B cell (primary cell): ENCODE measurements at regions not wholly inside any gene's neighbourhood (a gene's known extent, or its start where the extent isn't known, plus 50 kb on each side); places are given as distances from the start of the nearest gene placed in this dataset.

ENCODE experiments used
- ATAC-seq: fragments of 200-7000 bp; cut with Tn5 transposase; one replicate; pipeline ENCODE4 v1.10.0; 2021; ENCODE audit warnings: low read depth, mild to moderate bottlenecking, moderate number of reproducible peaks, moderate library complexity
- CTCF ChIA-PET: fragments of 350-600 bp; sonication (Branson Sonifier 250); formaldehyde crosslinking; loops from one replicate; lab custom pipeline; 2021; ENCODE audit warnings: antibody characterized with exemption, inconsistent platforms; lab: Charles Lee
- POLR2A ChIA-PET: fragments of 350-600 bp; sonication (Branson Sonifier 250); formaldehyde crosslinking; loops from one replicate; lab custom pipeline; 2021; ENCODE audit warnings: antibody characterized with exemption; lab: Charles Lee
- DNase-seq: peaks from one replicate; pipeline ENCODE4 v3.0.0; 2013
- H2AFZ ChIP-seq: 2 replicates; pipeline ENCODE4 v1.6.1; 2012; ENCODE audit warnings: mild to moderate bottlenecking, low read depth, low read length; ENCODE audit not compliant: insufficient read depth, poor library complexity, severe bottlenecking
- H3K27ac ChIP-seq, 2 donors: 1 replicate in 1 of 2; 2 replicates in 1 of 2; pipeline ENCODE4 v1.5.1; 2012 to 2013; ENCODE audit warnings: low read length in 2 of 2, mild to moderate bottlenecking in 2 of 2, moderate library complexity in 1 of 2
- H3K27me3 ChIP-seq, 4 experiments: fragments of 200-600 bp in 1 of 4; sonication (generic) in 1 of 4; replicated peaks in 1 of 4; 1 replicate in 2 of 4; 2 replicates in 2 of 4; pipeline versions ENCODE4 v1.6.1 to v1.7.0; 2013 to 2016; ENCODE audit warnings: low read length in 3 of 4, mild to moderate bottlenecking in 2 of 4, mixed read lengths in 1 of 4, moderate library complexity in 1 of 4; ENCODE audit not compliant: insufficient read depth in 4 of 4, control insufficient read depth in 3 of 4; ENCODE audit errors: control extremely low read depth in 1 of 4
- H3K36me3 ChIP-seq, 2 experiments: replicated peaks in 1 of 2; 1 replicate in 1 of 2; 2 replicates in 1 of 2; pipeline versions ENCODE4 v1.6.1 to v1.7.1; 2013; ENCODE audit warnings: low read length in 1 of 2; ENCODE audit not compliant: insufficient read depth in 2 of 2, control insufficient read depth in 1 of 2; ENCODE audit errors: control extremely low read depth in 1 of 2, extremely low read depth in 1 of 2
- H3K4me1 ChIP-seq, 2 donors: fragments of 200-600 bp in 1 of 2; sonication (generic) in 1 of 2; 1 replicate in 1 of 2; 2 replicates in 1 of 2; pipeline versions ENCODE4 v1.5.1 to v1.6.1; 2013 to 2017; ENCODE audit warnings: low read length in 2 of 2; ENCODE audit not compliant: control insufficient read depth in 2 of 2, insufficient read depth in 2 of 2
- H3K4me2 ChIP-seq: replicated peaks from 2 replicates; pipeline ENCODE3; 2012; ENCODE audit warnings: mild to moderate bottlenecking, low read depth, low read length; ENCODE audit not compliant: poor library complexity, severe bottlenecking
- H3K4me3 ChIP-seq, 5 experiments: fragments of 200-600 bp in 1 of 5; sonication (generic) in 1 of 5; 1 replicate in 3 of 5; 2 replicates in 2 of 5; pipeline versions ENCODE4 v1.5.1 to v1.7.0; 2011 to 2016; ENCODE audit warnings: low read length in 4 of 5, mild to moderate bottlenecking in 4 of 5, low read depth in 2 of 5, control low read depth in 1 of 5, moderate library complexity in 1 of 5; ENCODE audit not compliant: insufficient read depth in 1 of 5; ENCODE audit errors: control extremely low read depth in 1 of 5, extremely low read depth in 1 of 5
- H3K79me2 ChIP-seq: fragments of 200-600 bp; sonication (generic); one replicate; pipeline ENCODE4 v1.6.0; 2016; ENCODE audit warnings: low read length; ENCODE audit not compliant: control insufficient read depth, insufficient read depth
- H3K9ac ChIP-seq: fragments of 200-600 bp; sonication (generic); 2 replicates; pipeline ENCODE4 v1.6.1; 2017; ENCODE audit warnings: mild to moderate bottlenecking, low read length, moderate library complexity
- H3K9me3 ChIP-seq, 3 donors: one replicate each; pipeline versions ENCODE4 v1.6.1 to v1.7.1; 2013; ENCODE audit warnings: low read length in 2 of 3; ENCODE audit not compliant: control insufficient read depth in 2 of 3, insufficient read depth in 1 of 3; ENCODE audit errors: control extremely low read depth in 1 of 3
- H4K20me1 ChIP-seq: 2 replicates; pipeline ENCODE4 v1.6.0; 2012; ENCODE audit warnings: mild to moderate bottlenecking, low read length; ENCODE audit not compliant: insufficient read depth, control insufficient read depth, poor library complexity, severe bottlenecking
- H3K27ac Mint-ChIP-seq: one replicate; pipeline ENCODE4 v1.8.0; 2021; ENCODE audit warnings: mixed read lengths
- H3K27me3 Mint-ChIP-seq: one replicate; pipeline ENCODE4 v1.8.0; 2021; ENCODE audit warnings: mixed read lengths
- H3K4me1 Mint-ChIP-seq: one replicate; pipeline ENCODE4 v1.8.0; 2021; ENCODE audit warnings: mixed read lengths
- H3K4me3 Mint-ChIP-seq: one replicate; pipeline ENCODE4 v1.8.0; 2021; ENCODE audit warnings: mixed read lengths
- H3K9me3 Mint-ChIP-seq: one replicate; pipeline ENCODE4 v1.8.0; 2022; ENCODE audit warnings: mixed read lengths; ENCODE audit not compliant: insufficient read depth
- EZH2 ChIP-seq: IDR thresholded peaks from 2 replicates; pipeline ENCODE4 v1.6.1; 2012; ENCODE audit warnings: borderline replicate concordance, low read depth, mild to moderate bottlenecking, moderate library complexity, low read length; ENCODE audit not compliant: insufficient read depth, poor library complexity, severe bottlenecking
- WGBS: methylation state at CpG from one replicate; pipeline ENCODE4 v1.1.5; 2013; ENCODE audit warnings: missing lambda C conversion rate; ENCODE audit not compliant: insufficient coverage; 5-methylcytosine and 5-hydroxymethylcytosine counted together
- intact Hi-C: fragments of 100-400 bp; cut with micrococcal nuclease; formaldehyde crosslinking; loops from one replicate; pipeline ENCODE4 v1.10.0; 2022
- TF ChIP-seq, protein P1 (sequence below): fragments of 200-600 bp; IDR thresholded peaks from one replicate; pipeline ENCODE4 v1.8.0; 2022; ENCODE audit warnings: antibody characterized with exemption, mild to moderate bottlenecking

GRCh38 chr3:40961104-40961857 lies 238.0 kb upstream of the CTNNB1 start:
- H3K9ac ChIP-seq = no peak overlapping the region
- H3K4me2 ChIP-seq = no peak overlapping the region
- CTCF ChIA-PET = interaction anchor here (1.4 kb wide), 1 partner anchor 10 kb away, joined by 5 read pairs; no protein-coding TSS in a partner anchor
- ATAC-seq (peak; percentile 31), DNase-seq (no peak)
- Mint-ChIP-seq H3K27ac (no peak overlapping the region), H3K4me3 (no peak overlapping the region), H3K4me1 (peaks cover 5% of the 10 kb centered on the region), H3K9me3 (peaks cover 3% of the 10 kb centered on the region), H3K27me3 (no peaks in the 10 kb centered on the region)
- no peaks in the 10 kb centered on the region for H3K4me1 ChIP-seq
- no CpG with 5 or more reads among the region's 5 CpGs for WGBS
- H3K36me3 ChIP-seq = no peaks in the 10 kb centered on the region
- no peaks in the 10 kb centered on the region for H3K27me3 ChIP-seq
- POLR2A ChIA-PET = no interaction called here
- H2AFZ ChIP-seq = no peak overlapping the region
- no peaks in the 10 kb centered on the region for H3K79me2 ChIP-seq
- intact Hi-C loops = loop anchor here (10.0 kb wide), 1 partner anchor 924 kb away; no protein-coding TSS in a partner anchor
- no peak overlapping the region for H3K27ac ChIP-seq
- peaks cover 0 to 9% (median 2%) of the 10 kb centered on the region in 3 donors for H3K9me3 ChIP-seq
- H4K20me1 ChIP-seq = no peaks in the 10 kb centered on the region
- no peak overlapping the region for H3K4me3 ChIP-seq
- no peak for TF ChIP-seq EZH2
- TF ChIP-seq, protein P1, sequence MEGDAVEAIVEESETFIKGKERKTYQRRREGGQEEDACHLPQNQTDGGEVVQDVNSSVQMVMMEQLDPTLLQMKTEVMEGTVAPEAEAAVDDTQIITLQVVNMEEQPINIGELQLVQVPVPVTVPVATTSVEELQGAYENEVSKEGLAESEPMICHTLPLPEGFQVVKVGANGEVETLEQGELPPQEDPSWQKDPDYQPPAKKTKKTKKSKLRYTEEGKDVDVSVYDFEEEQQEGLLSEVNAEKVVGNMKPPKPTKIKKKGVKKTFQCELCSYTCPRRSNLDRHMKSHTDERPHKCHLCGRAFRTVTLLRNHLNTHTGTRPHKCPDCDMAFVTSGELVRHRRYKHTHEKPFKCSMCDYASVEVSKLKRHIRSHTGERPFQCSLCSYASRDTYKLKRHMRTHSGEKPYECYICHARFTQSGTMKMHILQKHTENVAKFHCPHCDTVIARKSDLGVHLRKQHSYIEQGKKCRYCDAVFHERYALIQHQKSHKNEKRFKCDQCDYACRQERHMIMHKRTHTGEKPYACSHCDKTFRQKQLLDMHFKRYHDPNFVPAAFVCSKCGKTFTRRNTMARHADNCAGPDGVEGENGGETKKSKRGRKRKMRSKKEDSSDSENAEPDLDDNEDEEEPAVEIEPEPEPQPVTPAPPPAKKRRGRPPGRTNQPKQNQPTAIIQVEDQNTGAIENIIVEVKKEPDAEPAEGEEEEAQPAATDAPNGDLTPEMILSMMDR = no peak

DNA sequence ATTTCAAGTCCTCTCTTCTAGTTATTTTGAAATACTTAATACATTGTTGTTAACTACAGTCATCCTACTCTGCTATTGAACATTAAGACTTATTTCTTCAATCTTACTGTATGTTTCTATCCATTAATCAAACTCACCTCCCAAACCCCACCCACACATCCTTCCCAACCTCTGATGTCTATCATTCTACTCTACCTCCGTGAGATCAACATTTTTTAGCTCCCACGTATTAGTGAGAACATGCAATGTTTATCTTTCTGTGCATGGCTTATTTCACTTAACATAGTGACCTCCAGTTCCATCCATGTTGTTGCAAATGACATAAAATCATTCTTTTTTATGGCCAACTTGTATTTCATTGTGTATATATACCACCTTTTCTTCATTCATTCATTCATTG lies 236.6 kb upstream of the CTNNB1 start:
- H3K4me1 ChIP-seq = peaks cover 0 to under 1% of the 10 kb centered on the region in 2 donors
- H4K20me1 ChIP-seq = no peaks in the 10 kb centered on the region
- no peak overlapping the region for H2AFZ ChIP-seq
- no peaks in the 10 kb centered on the region for H3K36me3 ChIP-seq
- ATAC-seq (no peak), DNase-seq (no peak)
- H3K4me3 Mint-ChIP-seq = no peak overlapping the region
- H3K4me2 ChIP-seq = no peak overlapping the region
- H3K27ac Mint-ChIP-seq = no peak overlapping the region
- ChIA-PET CTCF (no interaction called here), POLR2A (no interaction called here)
- H3K4me3 ChIP-seq = no peak overlapping the region
- H3K27me3 ChIP-seq = no peaks in the 10 kb centered on the region
- H3K27ac ChIP-seq = no peak overlapping the region
- H3K79me2 ChIP-seq = no peaks in the 10 kb centered on the region
- H3K27me3 Mint-ChIP-seq = no peaks in the 10 kb centered on the region
- intact Hi-C loops = loop anchor here (10.0 kb wide), 1 partner anchor 922 kb away; no protein-coding TSS in a partner anchor
- peaks cover 10% of the 10 kb centered on the region for H3K4me1 Mint-ChIP-seq
- no peak overlapping the region for H3K9ac ChIP-seq
- no peak for TF ChIP-seq EZH2
- TF ChIP-seq, protein P1 = no peak
- WGBS = 88% methylated on average over 2 of the region's 2 CpGs
- peaks cover 1 to 9% (median 2%) of the 10 kb centered on the region in 3 donors for H3K9me3 ChIP-seq
- peaks cover 8% of the 10 kb centered on the region for H3K9me3 Mint-ChIP-seq
